CD4-positive, alpha-beta T cell treated with Interferon gamma for 1 hour (primary cell): ENCODE measurements at regions not wholly inside any gene's neighbourhood (a gene's known extent, or its start where the extent isn't known, plus 50 kb on each side); places are given as distances from the start of the nearest gene placed in this dataset.
"Not testable (repeated sequence)": the region's sequence is repeated elsewhere in the genome, so short reads cannot be mapped to it uniquely, and the experiment has no call there.

ENCODE experiments used
- DNase-seq: peaks from one replicate; pipeline ENCODE4 v3.0.0-alpha.2; 2020

GRCh38 chr15:20344601-20345400, 196.8 kb downstream of the GOLGA6L6 start:
- DNase-seq, result peak; percentile 4

DNA sequence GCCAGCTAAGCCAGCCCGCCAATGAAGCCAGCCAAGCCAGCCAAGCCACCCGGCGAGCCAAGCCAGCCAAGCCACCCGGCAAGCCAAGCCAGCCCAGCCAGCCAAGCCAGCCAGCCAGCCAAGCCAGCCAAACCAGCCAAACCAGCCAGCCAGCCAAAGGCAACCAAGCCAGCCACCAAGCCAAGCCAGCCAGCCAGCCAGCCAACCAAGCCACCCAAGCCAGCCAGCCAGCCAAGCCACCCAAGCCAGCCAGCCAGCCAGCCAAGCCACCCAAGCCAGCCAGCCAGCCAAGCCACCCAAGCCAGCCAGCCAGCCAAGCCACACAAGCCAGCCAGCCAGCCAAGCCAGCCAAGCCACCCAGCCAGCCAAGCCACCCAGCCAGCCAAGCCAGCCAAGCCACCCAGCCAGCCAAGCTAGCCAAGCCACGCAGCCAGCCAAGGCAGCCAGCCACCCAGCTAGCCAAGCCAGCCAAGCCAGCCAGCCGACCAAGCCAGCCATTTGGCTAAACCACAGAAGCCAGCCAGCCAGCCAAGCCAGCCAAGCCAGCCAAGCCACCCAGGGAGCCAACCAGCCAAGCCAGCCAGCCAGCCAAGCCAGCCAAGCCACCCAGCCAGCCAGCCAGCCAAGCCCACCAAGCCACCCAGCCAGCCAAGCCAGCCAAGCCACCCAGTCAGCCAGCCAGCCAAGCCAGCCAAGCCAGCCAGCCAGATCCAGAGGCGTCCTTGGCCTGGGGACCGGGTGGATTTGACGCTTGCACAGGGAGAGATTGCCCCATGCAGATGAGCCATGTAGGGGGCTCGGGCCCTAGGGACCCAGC, 198.0 kb downstream of the GOLGA6L6 start:
- peak; percentile 2 for DNase-seq

GRCh38 chr15:20342601-20343394, 198.8 kb downstream of the GOLGA6L6 start:
- DNase-seq, result not testable (repeated sequence)

DNA sequence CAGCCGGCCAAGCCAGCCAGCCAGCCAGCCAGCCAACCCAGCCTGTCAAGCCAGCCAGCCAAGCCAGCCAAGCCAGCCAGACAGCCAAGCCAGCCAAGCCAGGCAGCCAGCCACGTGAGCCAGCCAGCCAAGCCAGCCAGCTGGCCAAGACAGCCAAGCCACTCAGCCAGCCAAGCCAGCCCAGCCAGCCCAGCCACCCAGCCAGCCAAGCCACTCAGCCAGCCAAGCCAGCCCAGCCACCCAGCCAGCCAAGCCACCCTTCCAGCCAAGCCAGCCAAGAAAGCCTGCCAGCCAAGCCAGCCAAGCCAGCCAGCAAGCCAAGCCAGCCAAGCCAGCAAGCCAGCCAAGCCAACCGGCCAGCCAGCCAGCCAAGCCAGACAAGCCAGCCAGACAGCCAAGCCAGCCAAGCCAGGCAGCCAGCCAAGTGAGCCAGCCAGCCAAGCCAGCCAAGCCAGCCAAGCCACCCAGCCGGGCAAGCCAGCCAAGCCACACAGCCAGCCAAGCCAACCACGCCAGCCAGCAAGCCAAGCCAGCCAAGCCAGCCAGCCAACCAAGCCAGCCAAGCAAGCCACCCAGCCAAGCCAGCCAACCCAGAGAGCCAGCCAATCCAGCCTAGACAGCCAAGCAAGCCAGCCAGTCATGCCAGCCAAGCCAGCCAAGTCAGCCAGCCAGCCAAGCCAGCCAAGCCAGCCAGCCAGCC, 199.5 kb downstream of the GOLGA6L6 start:
- DNase-seq, result peak; percentile 43

GRCh38 chr15:20340931-20341661, 200.5 kb downstream of the GOLGA6L6 start:
- DNase-seq, result peak; percentile 40

GRCh38 chr15:20340331-20340811, 201.2 kb downstream of the GOLGA6L6 start:
- DNase-seq, result peak; percentile 40

DNA sequence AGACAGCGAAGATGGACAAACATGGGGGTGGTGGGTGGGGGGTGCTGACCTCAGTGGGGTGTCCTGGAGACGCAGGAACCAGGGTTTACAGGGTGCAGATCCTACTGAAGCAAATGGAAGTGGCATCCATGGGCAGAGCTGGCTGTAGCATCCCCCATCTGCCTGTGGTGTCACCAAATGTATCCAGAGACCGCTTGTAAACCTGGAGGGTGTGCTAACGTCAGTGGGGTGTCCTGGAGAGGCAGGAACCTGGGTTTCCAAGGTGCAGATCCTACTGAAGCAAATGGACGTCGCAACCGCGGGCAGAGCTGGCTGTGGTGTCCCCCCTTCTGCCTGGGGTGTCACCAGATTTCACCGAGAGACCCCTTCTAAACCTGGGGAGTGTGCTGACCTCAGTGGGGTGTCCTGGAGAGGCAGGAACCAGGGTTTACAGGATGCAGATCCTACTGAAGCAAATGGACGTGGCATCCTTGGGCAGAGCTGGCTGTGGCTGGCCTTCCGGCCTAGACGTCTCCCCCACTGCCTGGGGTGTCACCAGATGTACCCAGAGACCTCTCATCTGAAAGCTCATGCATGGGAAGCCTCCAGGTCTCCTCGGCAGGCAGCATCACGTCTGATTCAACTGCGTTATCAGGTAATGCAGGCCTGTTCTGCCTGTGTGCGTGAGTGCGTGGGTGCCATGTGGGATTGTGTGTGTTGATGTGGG, 202.4 kb downstream of the GOLGA6L6 start:
- not testable (repeated sequence) for DNase-seq

DNA sequence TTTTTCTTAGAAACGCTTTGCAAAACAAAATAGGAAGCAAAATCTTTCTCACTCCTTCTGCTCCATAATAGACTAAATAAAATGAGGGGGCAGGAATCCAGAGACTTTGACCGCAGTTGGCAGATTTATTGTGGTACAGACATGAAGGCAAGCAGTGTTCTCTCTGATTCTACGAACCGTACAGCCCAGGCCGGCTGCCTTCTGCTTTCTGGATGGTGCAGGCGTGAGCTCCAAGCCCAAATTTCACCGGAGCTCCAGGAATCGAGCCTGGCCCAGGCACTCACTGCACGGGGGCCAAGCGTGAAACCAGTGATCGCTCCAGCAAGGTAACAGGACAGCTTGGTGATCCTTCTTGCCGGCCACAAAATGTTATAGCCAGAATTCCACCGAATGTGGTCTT, 202.9 kb downstream of the GOLGA6L6 start:
- DNase-seq, result not testable (repeated sequence)

GRCh38 chr15:20337238-20337637, 204.4 kb downstream of the GOLGA6L6 start:
- not testable (repeated sequence) for DNase-seq

GRCh38 chr15:20334451-20334850, 207.1 kb downstream of the GOLGA6L6 start:
- not testable (repeated sequence) for DNase-seq

- DNase-seq, result not testable (repeated sequence)
These were observed 215.8 kb downstream of the GOLGA6L6 start for GRCh38 chr15:20325751-20326150.

DNA sequence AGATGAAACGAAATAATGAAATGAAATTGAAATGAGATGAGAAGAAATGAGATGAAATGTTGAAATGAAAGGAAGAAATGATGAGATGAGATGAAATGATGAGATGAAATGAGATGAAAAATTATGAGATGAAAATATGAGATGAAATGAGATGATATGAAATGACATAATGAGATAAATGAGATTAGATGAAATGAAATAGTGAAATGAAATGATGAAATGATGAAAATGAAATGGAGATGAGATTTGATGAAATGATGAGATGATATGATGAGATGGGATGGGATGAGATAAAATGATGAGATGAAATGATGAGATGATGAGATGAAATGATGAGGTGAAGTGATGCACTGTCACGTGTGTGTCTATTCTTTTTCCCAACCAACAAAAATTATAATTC, 224.5 kb downstream of the GOLGA6L6 start:
- not testable (repeated sequence) for DNase-seq

DNA sequence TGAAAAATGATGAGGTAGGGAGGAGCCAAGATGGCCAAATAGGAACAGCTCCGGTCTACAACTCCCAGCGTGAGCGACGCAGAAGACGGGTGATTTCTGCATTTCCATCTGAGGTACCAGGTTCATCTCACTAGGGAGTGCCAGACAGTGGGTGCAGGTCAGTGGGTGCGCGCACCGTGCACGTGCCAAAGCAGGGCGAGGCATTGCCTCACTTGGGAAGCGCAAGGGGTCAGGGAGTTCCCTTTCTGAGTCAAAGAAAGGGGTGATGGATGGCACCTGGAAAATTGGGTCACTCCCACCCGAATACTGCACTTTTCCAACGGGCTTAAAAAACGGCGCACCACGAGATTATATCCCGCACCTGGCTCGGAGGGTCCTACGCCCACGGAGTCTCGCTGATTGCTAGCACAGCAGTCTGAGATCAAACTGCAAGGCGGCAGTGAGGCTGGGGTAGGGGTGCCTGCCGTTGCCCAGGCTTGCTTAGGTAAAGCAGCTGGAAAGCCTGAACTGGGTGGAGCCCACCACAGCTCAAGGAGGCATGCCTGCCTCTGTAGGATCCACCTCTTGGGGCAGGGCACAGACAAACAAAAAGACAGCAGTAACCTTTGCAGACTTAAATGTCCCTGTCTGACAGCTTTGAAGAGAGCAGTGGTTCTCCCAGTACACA, 230.5 kb downstream of the GOLGA6L6 start:
- DNase-seq, result not testable (repeated sequence)

GRCh38 chr15:20310603-20311002, 231.0 kb downstream of the GOLGA6L6 start:
- DNase-seq, result no peak

DNA sequence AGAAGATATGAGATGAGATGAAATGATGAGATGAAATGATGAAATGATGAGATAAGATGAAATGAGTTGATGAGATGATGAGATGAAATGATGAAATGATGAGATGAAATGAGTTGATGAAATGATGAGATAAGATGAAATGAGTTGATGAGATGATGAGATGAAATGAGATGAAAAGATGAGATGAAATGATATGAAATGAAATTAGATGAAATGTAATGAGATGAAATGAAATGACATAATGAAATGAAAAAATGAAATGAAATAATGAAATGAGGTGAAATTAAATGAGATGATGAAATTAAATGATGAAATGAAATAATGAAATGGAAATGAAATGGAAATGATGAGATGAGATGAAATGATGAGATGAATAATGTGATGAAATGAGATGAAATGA, 231.6 kb downstream of the GOLGA6L6 start:
- not testable (repeated sequence) for DNase-seq

GRCh38 chr15:20309395-20309794, 232.2 kb downstream of the GOLGA6L6 start:
- not testable (repeated sequence) for DNase-seq

- DNase-seq, result not testable (repeated sequence)
These were observed 233.4 kb downstream of the GOLGA6L6 start for GRCh38 chr15:20308027-20308690.

DNA sequence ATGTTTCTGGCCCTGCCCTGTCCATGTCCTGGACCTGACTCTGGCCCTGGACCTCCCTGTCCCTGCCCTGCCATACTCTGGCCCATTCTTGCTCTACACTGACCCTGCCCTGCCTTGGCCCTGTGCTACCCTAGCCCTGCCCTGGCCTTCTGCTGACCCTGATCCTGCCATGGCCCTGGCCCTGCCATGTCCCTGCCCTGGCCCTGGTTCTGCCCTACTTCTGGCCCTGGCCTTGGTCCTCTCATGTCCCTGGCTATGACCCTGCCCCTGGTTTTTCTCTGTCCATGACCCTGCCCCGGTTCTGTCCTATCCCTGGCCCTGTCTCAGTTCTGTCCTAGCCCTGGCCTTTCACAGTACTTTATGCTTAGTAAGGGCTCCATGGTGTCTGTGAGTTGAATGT, 234.5 kb downstream of the GOLGA6L6 start:
- DNase-seq, result not testable (repeated sequence)

- DNase-seq, result not testable (repeated sequence)
These were observed 235.0 kb downstream of the GOLGA6L6 start for GRCh38 chr15:20306497-20307106.
